ENCODE measurements at regions not wholly inside any gene's neighbourhood (a gene's known extent, or its start where the extent isn't known, plus 50 kb on each side); places are given as distances from the start of the nearest gene placed in this dataset.
A peak's percentile ranks its signal among the peaks of the same experiment; 100 is the strongest.
"Not testable (repeated sequence)": the region's sequence is repeated elsewhere in the genome, so short reads cannot be mapped to it uniquely, and the experiment has no call there.

DNA sequence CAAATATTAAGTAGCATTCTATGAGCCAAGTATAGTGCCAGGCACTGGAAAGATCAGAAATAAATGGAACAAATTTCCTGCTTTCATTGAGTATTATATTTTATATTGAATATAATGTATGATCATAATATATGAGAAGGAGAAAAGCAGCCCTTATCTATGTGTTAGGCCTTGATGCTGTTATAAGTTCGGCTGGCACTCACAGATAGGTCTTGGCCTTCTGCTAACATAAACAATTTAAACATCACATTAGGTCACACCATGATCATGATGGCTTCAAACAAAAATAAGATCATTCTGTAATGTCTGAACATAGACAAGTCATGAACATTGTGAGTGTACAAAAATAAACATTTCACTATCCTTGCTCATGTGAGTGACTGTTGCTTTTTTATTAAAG, 584.0 kb upstream of the ZNF385D start:
- no peak for DNase-seq

DNA sequence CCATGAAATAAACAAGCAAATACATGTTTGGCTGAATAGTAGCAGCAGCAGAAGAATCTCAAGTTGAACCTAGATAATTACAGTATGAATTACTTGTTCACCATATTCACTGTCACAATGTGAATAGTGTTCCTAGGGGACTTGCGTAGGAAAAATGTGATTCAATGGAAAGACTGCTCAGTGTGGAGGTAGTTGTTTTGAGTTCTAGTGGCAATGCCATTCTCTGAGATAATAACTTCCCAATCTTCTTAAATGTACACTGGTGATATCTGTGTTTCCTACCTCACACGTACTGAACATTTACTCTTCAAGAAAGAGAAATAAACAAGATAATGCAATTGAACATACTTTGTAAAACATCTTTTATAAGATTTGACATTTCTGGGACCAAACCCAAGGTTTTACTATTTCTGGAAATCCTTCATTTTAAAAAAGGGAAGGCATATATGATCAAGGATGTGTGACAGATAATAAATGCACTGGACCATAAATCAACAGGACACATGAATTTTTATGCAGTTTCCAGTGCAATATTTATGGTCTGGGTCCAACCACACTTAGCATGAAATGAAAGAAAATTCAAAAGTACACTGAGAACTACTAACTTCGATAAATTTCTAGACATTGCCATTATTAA, 598.3 kb upstream of the ZNF385D start:
- no peak for DNase-seq

DNA sequence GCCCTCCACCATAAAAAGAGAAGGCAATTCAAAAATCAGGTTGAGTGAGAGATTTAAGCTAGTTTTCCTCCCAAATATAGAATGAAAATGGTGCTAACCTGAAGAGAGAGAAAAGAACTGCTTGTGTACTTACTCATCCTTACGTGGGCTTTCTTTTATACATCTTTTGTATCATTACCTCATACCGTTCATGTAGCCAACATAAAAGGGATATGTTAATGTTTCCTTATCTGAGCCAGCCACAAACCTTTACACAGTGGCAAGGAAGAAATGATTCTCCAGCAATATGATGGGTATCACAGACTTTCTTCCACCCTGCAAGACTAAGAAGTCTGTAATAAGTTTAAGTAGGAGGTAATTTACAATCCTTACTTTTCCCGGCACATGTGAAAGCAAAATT, 600.8 kb upstream of the ZNF385D start:
- DNase-seq, result no peak

DNA sequence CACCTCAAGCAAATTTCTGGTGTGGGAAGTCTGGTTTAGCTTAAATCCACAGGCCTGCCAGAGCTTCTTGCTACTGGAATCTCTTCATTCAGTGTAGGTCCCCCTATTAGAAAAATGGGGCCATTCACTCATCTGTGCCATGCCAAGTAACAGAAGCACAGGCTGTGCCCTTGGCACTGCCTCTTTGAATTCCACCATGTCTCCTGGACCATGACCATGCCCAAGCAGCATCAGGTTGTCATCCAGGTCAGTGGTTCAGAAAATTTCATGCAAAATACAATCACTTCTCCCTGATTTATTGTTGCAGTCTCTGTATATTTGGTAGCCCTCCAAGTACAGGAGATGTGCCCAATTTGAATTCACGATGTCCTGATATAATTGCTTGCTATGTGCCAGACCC, 602.1 kb upstream of the ZNF385D start:
- no peak for DNase-seq

DNA sequence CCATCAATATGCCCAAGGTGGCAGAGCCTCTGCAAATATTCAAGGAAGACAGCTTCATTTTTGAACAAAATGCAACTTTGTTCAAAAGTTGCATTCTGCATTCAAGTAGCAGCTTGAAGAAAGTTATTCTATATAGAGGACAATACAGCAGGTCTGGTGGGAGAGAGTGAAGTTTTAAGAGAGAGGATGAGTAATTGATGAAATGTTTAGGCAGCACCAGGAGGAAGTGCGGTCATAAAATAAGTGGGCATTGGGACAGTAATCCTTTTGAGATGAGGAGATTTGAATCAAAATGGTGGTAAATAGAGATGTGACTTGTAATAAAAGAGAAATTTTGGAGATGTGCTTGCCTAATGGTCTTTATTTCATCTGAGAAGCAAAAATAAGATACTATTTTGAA, 607.3 kb upstream of the ZNF385D start:
- no peak for DNase-seq

DNA sequence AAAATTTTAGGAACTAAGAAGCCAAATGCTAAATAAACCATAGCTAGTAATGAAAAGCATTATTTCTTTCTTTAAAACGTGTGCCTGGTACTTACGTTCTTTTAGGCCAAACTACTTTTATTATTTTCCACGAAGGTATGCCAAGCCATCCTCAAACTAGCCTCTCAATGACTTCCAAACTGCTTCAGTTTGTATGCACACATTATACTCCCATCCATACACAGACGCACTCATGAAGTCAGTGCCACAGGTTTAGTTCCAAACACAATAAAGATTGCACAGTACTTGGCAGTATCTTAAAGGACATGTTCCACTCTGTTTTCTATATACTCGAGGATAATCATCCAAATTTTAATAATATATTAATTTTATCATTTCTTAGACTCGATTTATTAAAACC, 609.2 kb upstream of the ZNF385D start:
- DNase-seq, result no peak

DNA sequence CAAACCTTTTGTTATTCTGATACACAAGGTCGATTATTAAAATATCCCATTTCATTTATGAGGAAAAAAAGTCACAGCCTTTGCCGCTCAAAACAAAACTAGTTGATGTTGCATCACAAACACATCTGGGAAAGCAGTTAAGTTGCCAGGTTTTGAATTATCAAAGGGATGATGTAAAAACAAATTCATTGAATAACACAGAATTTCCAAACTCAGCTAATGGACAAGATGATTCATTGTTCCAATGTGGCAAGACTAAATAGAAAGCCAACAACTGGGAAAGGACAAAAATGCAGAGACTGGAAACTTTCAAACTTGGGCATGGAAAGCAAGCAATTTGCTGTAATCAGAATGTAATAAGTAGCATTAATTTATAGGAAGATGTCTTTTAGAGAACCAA, 610.0 kb upstream of the ZNF385D start:
- no peak for DNase-seq

DNA sequence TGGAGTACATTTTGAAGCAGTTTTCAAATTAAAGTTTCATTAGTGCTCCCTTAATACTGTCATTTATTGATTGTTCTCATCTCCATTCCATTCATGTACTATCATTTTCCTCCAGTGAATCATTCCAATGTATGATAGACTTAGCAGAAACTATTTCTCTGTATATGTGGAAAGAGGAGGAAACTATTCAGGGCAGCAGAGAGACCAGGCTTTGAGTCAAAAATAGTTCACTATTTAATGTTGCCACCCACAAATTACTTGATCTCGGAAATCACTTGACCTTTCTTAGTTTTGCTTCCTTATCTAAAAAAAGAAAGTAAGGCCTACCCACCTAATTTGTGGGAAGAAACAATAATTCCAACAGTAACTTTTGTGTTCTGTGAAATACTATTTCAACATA, 610.5 kb upstream of the ZNF385D start:
- no peak for DNase-seq

DNA sequence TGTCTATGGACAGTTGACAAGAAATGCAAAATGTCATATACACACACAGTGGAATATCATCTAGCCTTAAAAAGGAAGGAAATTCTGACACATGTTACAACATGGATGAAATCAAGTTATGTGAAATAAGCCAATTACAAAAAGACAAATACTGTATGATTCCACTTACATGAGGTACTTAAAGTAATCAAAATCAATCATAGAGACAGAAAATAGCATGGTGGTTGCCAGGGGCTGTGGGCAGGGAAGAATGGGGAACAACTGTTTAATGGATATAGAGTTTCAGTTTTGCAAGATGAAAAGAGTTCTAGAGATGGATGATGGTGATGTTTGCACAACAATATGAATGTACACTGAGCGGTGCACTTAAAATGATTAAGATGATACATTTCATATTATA, 613.8 kb upstream of the ZNF385D start:
- no peak for DNase-seq

DNA sequence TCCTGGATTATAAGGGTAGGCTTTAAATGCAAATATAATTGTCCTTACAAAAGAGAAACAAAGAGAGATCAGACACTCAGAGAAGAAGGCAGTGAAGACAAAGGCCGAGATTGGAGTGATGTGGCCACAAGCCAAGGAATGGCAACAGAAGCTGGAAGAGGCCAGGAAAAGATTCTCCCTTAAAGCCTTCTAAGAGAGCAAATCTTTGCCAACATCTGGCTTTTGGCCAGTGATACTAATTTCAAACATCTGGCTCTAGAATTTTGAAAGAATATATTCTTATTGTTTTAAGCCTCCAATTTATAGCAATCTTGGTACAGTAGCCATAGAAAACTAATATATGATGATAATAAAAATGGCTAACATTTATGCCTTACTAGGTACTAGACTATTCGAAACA, 615.8 kb upstream of the ZNF385D start:
- DNase-seq, result no peak

DNA sequence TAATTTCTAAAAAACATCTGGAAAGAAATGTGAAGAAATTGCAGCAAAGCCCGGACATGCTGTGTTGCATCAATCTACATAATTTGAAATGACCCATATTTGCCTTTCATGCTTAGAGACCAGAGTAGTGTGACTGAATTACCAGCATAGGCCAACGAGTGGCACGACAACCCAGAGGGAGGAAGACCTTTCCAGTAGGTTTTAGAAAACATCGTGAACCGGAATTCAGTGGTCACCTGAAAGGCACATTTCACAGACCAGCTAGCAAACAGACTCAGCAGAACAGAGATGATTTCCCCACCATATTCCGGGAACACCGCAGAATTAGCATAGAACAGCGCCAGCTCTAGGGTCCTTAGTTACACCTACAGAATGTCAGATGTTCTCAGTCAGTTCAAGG, 620.0 kb upstream of the ZNF385D start:
- DNase-seq, result no peak

DNA sequence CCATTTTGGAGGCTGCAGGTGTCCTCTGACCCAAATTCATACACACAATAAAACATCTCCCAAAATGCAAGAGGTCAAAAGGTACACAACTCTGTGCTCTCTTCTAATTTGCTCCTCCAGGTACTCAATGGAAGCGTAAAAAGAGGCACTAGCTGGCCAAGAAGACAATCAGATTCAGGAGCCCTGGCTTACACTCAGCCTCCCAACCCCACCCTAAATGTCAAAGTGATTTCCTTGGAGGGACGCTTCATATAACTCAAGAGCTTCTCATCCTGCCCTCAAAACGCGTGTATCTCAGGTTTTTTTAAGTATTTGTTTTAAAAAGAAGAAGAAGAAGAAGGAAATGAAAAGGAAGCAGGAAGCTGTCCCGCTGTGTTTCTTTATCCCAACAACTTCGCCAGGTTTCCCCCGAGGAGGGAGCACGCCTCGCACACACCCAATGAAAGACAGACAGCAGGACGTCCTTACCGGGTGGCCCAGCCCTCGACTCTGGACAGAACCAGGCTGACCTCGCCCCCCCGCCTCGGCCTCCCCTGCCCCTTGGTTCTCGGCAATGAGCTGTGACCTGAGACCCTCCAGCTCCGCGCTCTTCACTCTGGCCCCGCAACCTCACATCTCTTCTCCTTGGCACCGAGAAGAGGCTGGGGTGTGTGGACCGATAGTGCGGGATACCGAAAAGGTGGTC, 620.7 kb upstream of the ZNF385D start:
- DNase-seq, result no peak

DNA sequence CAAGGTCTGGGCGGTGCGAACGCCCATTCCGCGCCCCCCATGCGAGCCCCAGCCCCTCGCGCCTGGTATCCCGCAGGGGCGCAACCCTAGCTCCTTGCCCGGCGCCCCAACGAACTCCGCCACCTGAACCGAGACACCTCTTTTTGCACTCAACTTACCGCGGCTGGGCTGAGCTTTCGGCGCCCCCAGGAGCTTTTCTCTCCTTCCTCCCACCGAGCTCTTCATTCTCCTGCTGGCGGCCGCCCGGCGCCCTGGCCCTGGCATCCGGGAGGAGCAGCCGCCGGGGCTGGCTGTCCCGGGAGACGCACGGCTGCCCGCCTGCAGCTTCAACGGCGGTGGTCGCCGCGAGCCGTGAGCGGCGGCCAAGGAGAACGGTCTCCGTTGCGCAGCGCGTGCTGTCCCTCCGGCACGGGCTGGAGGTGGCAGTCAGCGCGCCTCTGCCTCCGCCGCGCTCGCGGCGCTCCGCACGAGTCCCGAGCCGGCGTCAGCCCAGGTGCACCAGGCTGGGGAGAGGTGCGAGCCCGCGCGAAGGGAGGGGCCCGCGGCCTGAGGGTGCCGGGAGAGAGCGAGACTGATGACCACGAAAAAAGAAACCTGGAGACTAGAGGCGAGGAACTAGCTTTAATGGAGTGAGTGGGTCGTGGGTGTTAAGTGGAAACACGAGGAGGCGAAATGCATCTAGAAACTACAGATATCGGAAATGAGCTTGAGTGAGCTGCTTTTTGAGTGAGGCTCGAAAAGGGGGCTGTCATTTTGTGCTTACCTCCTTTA, 621.5 kb upstream of the ZNF385D start:
- DNase-seq, result no peak

DNA sequence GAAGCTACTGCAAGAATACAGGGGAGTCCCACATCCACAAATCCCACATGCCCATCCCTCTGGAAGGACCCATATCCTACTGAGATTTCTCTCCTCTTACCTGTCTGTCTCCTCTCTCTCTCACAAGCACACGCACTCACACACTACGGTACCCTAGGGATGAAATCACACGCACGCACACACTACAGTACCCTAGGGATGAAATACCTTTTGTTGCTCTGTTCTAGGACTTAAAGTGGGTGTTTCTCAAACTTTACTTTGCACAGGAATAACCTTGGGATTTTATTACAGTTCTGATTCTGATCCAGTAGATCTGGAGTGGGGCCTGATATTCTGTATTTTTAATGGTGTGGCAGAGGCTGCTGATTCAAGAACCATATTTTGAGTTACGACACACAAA, 622.2 kb upstream of the ZNF385D start:
- DNase-seq, result no peak

DNA sequence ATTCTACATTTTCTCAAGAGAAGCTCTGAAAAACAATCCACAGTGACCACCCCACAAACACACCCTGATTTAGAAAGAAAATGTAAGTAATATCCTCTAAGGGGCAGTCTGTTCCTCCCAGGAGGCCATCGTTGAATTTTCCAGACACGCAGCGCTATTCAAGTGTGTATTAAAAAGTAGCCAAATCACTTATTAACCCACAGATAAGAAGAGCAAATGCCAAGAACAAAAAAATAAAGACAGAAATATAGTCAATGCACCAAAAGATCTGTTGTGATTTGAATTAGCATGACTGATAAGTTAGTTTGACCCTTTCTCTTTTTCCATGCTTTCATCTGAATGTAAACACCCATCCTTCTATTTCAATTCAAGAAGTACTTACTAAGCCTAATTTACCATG, 622.8 kb upstream of the ZNF385D start:
- no peak for DNase-seq

DNA sequence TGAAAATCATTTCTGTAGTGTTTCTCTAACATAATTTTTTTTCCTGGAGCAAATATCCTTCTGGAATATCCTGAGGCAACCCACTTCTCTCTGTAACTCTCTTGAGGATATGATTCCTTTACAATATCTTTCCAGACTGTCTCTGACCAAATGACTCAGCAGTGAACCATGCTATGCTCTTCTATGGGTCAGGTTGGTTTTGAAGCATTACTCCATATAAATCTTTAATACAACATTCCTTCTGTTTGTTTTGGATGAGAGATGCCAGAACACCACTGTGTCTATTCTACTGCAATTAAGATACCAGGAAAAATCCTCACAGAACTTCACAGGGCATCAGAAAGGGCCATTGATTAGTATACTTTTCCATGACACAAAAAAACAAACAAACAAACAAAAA, 626.4 kb upstream of the ZNF385D start:
- no peak for DNase-seq

DNA sequence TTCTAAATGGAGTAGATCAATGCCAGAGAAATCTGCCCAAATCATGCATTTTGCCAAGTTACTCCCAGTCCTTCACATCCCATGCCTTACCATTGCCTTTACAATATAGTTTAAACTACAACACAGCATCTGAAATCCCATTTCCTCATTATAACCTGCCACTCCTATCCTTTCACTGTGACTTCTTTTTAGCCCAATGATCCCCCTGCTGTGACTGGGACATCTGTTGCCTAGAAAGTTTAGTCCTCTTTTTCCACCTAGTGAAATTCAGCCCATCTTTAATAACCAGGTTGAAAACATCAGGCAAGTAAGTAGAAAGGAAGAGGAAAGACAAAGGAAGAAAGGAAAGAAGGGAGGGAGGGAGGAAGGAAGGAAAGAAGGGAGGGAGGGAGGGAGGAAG, 627.9 kb upstream of the ZNF385D start:
- DNase-seq, result no peak

DNA sequence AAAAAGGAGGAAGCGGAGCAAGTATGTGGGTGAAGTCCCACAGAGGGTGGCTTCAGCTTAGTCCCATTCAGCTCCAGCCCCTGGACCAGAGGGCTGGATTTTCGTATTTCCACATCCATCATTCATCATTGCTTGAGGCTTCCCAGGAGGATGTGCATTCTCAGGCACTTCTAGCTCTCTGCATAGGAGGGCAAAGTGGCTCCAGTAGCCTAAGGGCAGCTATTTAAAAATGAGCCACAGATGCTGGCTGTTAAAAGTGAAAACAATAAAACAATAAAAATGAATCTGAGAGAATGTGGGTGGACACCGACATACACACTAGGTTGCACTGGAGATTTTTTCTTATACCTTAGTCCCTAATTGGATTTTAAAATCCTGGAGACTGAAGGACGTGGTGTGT, 629.2 kb upstream of the ZNF385D start:
- DNase-seq, result no peak

DNA sequence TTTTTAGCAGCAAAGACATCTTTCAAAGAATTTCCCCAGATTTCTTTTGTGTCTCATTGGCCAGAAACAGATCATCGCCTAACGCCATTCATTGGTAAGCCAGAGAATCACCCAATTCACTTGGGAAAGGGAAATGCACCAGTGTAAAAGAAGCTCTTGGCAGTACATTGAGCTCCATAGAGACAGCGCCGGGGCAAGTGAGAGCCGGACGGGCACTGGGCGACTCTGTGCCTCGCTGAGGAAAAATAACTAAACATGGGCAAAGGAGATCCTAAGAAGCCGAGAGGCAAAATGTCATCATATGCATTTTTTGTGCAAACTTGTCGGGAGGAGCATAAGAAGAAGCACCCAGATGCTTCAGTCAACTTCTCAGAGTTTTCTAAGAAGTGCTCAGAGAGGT, 630.6 kb upstream of the ZNF385D start:
- DNase-seq, result not testable (repeated sequence)

DNA sequence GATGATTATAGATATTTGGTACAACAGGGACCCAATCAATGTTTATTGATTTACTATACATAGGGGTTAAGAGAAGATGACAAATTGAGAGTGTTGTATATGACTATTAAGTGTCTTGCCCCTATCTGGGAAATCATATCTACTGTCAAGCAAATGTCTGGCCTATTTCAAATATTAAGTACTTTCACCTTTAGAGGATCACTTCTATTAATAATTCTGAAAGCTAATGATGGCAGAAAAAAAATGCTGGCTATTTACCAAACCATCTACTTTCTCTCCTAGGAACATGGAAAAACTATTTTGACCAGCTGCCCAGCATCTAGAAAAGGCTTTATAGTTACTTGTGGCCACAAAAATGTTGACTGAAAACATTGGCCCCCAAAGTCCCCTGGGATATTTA, 632.3 kb upstream of the ZNF385D start:
- DNase-seq, result no peak

DNA sequence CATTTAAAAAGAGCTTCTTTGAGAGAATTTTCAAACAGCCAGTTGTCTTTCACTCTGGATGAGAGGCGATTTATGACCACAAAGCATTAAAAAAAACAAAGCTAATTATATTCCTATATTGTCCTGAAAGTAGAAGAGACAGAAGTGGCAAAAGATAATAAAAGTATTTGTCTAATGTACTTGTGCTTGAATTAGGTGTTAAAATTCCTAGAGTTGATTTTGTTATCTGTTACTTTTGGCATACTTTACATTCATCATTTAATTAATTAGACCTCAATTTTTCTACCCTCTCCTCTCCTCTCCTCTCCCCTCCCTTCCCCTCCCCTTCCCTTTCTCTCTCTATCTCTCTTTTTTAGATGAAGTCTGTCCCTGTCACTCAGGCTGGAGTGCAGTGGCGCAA, 635.1 kb upstream of the ZNF385D start:
- no peak for DNase-seq

DNA sequence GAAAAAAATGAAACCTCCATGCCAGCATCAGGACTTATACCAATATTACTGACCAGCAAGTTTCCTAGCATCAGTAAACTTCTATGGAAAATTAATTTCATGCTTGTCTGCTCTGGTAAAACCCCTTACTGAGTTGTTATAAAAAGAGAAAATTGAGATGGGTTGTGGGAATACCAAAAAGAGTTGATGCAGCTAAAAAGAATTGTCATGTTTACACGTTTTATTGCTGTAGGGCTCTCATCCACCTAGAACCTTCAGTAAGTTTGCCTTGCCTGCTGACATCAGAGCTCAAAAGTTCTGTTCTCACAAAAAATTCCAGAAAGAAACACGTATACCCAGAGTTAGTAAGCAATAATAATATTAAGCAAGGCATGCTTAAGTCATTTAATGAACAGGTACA, 641.3 kb upstream of the ZNF385D start:
- no peak for DNase-seq

DNA sequence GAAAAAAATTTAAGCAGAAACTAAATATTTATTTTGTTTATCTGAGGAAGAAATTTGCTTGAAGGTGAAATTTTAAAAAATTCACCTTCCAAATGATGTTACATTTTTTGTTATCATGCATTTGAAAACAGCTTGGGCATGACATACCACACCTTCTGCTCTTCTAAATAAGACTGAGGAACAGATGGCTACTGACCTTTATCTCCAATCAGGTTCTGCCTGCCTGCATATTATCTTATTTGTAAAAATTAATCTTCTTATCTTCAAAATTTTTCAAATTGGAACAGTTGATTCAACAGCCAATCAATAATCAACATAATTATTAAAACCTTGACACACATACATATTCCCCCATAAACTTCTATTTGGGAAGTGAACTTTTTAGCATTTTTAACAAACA, 641.8 kb upstream of the ZNF385D start:
- DNase-seq, result peak; percentile 19

DNA sequence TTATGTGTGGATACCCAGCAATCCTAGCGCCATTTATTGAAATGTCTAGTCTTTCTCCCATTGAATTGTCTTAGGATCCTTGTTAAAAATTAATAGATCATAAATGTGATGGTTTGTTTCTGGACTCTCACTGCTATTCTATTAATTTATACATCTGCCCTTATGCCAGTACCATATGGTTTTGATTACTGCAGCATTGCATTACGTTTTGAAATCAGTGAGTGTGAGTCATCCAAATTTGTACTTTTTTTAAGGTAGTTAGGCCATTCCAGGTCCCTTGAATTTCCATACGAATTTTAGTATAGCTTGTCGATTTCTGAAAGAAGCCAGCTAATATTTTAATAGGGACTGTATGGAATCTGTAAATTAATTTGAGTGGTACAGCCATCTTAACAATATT, 648.6 kb upstream of the ZNF385D start:
- DNase-seq, result no peak

DNA sequence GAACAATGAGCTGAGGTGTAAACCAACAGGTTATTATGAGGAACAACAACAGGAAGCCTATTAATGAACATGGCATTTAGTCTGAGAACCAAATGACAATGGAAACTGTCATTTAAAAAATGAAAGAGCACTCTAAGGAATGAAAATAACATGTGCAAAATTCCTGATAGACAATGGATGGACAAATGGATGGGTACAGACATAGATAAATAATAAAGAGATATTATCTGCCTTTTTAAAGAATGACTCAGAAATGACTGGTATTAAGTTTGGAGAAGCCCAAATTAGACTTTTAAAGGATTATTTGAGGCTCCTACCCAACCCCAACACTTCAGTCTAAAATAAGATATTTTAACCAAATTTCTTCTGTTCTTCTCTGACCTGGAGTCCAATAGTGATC, 650.5 kb upstream of the ZNF385D start:
- no peak for DNase-seq
